Hepatocyte (in vitro differentiated cells): ENCODE measurements at regions not wholly inside any gene's neighbourhood (a gene's known extent, or its start where the extent isn't known, plus 50 kb on each side); places are given as distances from the start of the nearest gene placed in this dataset.
A peak's percentile ranks its signal among the peaks of the same experiment; 100 is the strongest.

ENCODE experiments used
- DNase-seq: peaks from one replicate; pipeline ENCODE4 v3.0.0-alpha.2; 2016; ENCODE audit warnings: low spot score
- H2AFZ ChIP-seq: fragments of 200-600 bp; sonication (generic); 2 replicates; pipeline ENCODE4 v1.6.0; 2016; ENCODE audit warnings: antibody characterized with exemption, mild to moderate bottlenecking
- H3K27ac ChIP-seq: fragments of 200-600 bp; sonication (generic); 2 replicates; pipeline ENCODE4 v1.5.1; 2016; ENCODE audit warnings: mild to moderate bottlenecking
- H3K27me3 ChIP-seq: fragments of 200-600 bp; sonication (generic); 2 replicates; pipeline ENCODE4 v1.6.1; 2016
- H3K36me3 ChIP-seq: fragments of 200-600 bp; sonication (generic); replicated peaks from 2 replicates; pipeline ENCODE4 v1.5.1; 2016; ENCODE audit warnings: low read depth; ENCODE audit not compliant: insufficient read depth
- H3K4me1 ChIP-seq: fragments of 200-600 bp; sonication (generic); 2 replicates; pipeline ENCODE4 v1.5.1; 2016; ENCODE audit warnings: mild to moderate bottlenecking, moderate library complexity; ENCODE audit not compliant: insufficient read depth
- H3K4me2 ChIP-seq: fragments of 200-600 bp; sonication (generic); 2 replicates; pipeline ENCODE4 v1.6.0; 2016
- H3K4me3 ChIP-seq: fragments of 200-600 bp; sonication (generic); 2 replicates; pipeline ENCODE4 v1.5.1; 2016; ENCODE audit warnings: mild to moderate bottlenecking
- H3K79me2 ChIP-seq: fragments of 200-600 bp; sonication (generic); 2 replicates; pipeline ENCODE4 v1.6.0; 2017; ENCODE audit warnings: mild to moderate bottlenecking
- H3K9me2 ChIP-seq: fragments of 200-600 bp; sonication (generic); replicated peaks from 2 replicates; pipeline ENCODE4 v1.6.0; 2017; ENCODE audit warnings: mild to moderate bottlenecking; ENCODE audit not compliant: insufficient read depth
- H3K9me3 ChIP-seq: fragments of 200-600 bp; sonication (generic); 2 replicates; pipeline ENCODE4 v1.5.1; 2016; ENCODE audit warnings: low read depth, mild to moderate bottlenecking
- H4K20me1 ChIP-seq: fragments of 200-600 bp; sonication (generic); 2 replicates; pipeline ENCODE4 v1.6.0; 2016; ENCODE audit warnings: mild to moderate bottlenecking; ENCODE audit not compliant: insufficient read depth, poor library complexity, severe bottlenecking
- EZH2 ChIP-seq: fragments of 200-600 bp; sonication (generic); IDR thresholded peaks from 2 replicates; pipeline ENCODE4 v1.6.1; 2016; ENCODE audit warnings: antibody characterized with exemption, mild to moderate bottlenecking, borderline replicate concordance
- EZH2phosphoT487 ChIP-seq: fragments of 200-600 bp; sonication (generic); IDR thresholded peaks from one replicate; pipeline ENCODE4 v1.6.1; 2018; ENCODE audit warnings: antibody characterized with exemption, mild to moderate bottlenecking, low read depth, moderate library complexity; ENCODE audit not compliant: unreplicated experiment, severe bottlenecking
- WGBS: methylation state at CpG from one replicate; pipeline ENCODE4 v1.1.6; 2016; ENCODE audit warnings: low lambda C conversion rate; ENCODE audit errors: missing lambda C conversion rate; 5-methylcytosine and 5-hydroxymethylcytosine counted together
- TF ChIP-seq, protein P1 (sequence below): fragments of 200-600 bp; sonication (generic); IDR thresholded peaks from 2 replicates; pipeline ENCODE4 v1.5.1; 2016; ENCODE audit warnings: antibody characterized with exemption, mild to moderate bottlenecking; ENCODE audit not compliant: poor library complexity

DNA sequence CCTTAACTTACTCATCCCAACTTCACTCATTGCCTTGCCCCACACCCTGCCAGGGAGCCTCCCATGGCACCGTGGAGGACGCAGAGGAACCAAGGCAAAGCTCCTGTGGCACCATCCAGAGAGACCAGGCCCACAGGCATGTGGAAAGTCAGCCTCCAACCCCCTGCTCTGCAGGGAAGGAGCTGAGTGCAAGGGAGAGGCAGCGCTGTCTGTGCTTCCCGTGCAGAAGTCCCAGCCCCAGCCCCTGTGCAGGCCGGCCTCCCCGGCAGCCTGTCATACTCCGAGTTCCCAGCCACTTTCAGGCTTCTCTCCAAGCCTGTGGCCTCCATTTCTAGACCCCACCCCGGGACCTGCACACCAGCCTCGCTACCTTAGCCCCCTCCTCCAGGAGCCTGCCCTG lies 106.4 kb downstream of the SINHCAF start:
- TF ChIP-seq EZH2phosphoT487 (no peak), EZH2 (no peak)
- TF ChIP-seq, protein P1, sequence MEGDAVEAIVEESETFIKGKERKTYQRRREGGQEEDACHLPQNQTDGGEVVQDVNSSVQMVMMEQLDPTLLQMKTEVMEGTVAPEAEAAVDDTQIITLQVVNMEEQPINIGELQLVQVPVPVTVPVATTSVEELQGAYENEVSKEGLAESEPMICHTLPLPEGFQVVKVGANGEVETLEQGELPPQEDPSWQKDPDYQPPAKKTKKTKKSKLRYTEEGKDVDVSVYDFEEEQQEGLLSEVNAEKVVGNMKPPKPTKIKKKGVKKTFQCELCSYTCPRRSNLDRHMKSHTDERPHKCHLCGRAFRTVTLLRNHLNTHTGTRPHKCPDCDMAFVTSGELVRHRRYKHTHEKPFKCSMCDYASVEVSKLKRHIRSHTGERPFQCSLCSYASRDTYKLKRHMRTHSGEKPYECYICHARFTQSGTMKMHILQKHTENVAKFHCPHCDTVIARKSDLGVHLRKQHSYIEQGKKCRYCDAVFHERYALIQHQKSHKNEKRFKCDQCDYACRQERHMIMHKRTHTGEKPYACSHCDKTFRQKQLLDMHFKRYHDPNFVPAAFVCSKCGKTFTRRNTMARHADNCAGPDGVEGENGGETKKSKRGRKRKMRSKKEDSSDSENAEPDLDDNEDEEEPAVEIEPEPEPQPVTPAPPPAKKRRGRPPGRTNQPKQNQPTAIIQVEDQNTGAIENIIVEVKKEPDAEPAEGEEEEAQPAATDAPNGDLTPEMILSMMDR: no peak
- Histone ChIP-seq H3K4me1 (no peaks in the 10 kb centered on the region), H3K4me3 (no peak overlapping the region), H3K36me3 (no peaks in the 10 kb centered on the region), H3K27me3 (no peaks in the 10 kb centered on the region), H3K9me2 (no peaks in the 10 kb centered on the region), H3K4me2 (no peak overlapping the region), H4K20me1 (no peaks in the 10 kb centered on the region), H3K27ac (no peak overlapping the region), H3K9me3 (no peaks in the 10 kb centered on the region), H2AFZ (no peak overlapping the region), H3K79me2 (no peaks in the 10 kb centered on the region)
- DNase-seq: no peak
- WGBS: 93% methylated on average over 7 of the region's 9 CpGs

DNA sequence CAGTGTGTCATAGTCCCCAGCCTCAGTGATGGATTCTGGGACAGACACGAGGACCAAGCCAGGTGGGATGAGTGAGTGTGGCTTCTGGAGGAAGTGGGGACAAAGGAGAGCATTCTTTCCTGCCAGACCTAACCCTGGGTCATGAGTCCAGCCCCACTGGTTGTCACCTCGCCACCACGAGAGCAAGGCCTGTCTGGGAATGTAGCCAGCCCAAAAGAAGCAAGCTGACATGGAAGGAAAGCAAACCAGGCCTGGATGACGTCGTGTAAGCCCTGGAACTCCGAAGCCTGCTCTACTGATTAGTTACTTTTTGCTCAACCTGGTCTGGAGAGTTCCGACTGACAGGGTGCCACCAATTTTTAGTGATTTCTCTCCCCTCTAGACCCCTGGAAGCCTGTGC lies 105.9 kb downstream of the SINHCAF start:
- Histone ChIP-seq H2AFZ (no peak overlapping the region), H3K79me2 (no peaks in the 10 kb centered on the region), H3K27me3 (no peaks in the 10 kb centered on the region), H4K20me1 (no peaks in the 10 kb centered on the region), H3K9me3 (no peaks in the 10 kb centered on the region), H3K9me2 (no peaks in the 10 kb centered on the region), H3K4me1 (no peaks in the 10 kb centered on the region), H3K27ac (no peak overlapping the region), H3K4me3 (no peak overlapping the region), H3K4me2 (no peak overlapping the region), H3K36me3 (no peaks in the 10 kb centered on the region)
- WGBS: 71% methylated on average over 7 of the region's 7 CpGs
- no peak for TF ChIP-seq EZH2phosphoT487
- no peak for TF ChIP-seq EZH2
- TF ChIP-seq, protein P1: no peak
- DNase-seq: no peak

DNA sequence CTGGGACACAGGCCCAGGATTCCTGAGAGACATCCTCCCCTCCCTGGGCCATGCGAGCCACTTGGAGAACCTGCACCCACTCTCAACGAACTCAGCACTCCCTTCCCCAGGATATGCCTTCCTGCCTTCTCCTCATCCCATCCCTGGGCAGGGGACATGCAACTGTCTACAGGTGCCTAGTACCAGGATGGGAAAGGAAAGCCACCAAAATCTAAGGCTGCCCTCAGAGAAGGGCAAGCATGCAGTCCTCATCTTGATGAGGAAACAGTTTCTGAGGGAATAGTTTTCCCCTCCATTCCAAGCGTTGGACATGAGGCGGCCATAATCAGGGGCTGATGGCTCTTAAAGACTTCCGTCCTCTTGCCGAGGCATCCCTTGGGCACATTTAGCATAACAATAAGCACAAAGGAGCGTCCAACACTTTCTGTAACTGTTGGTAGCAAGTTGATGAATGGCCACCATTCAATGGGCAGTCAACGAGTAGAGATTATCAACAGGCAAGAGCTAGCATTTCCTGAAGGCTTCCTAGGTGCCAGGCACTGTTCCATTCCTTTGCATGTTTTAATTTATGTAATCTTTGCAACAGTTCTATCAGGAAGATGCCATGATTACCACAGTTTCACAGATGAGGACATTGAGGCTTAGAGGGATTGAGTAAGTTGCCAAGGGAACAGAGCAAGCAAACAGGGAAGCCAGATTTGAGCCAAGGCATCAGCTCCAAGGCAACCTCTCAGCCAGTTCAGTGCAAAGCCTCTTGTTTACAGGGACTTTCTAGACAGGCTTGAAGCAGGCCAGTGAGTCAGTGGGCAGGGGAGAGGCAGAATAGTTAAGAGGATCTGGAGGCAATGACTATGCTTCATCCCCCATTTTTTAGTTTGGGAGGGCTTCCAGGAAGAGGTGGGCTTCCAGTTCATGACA lies 105.1 kb downstream of the SINHCAF start:
- Histone ChIP-seq H3K9me2 (no peaks in the 10 kb centered on the region), H3K4me3 (no peak overlapping the region), H4K20me1 (no peaks in the 10 kb centered on the region), H3K79me2 (no peaks in the 10 kb centered on the region), H2AFZ (no peak overlapping the region), H3K4me1 (no peaks in the 10 kb centered on the region), H3K36me3 (no peaks in the 10 kb centered on the region), H3K4me2 (no peak overlapping the region), H3K27ac (no peak overlapping the region), H3K27me3 (no peaks in the 10 kb centered on the region), H3K9me3 (no peaks in the 10 kb centered on the region)
- 89% methylated on average over 8 of the region's 8 CpGs for WGBS
- no peak for TF ChIP-seq EZH2phosphoT487
- peak; percentile 67 for DNase-seq

DNA sequence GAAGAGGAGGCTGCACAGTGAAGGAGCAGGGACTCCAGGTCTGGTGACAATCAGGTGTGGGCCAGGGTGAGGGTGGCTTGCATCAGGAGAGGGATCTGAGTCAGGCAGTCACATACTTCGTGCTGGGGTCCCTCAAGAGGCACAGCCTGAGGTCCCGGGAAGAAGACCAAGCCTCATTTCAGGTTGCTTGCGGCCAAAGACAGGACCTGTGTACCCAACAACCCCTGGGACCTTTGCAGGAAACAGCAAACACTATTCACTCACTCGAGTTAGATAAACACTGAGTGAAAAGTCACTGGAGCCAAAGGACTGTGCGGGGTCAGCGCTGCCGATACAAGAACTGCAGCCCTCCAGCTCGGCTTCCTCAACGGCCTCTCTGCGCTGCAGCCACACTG lies 104.4 kb downstream of the SINHCAF start:
- no peak overlapping the region for H3K4me3 ChIP-seq
- no peak overlapping the region for H3K4me2 ChIP-seq
- TF ChIP-seq EZH2phosphoT487 (no peak), EZH2 (no peak)
- TF ChIP-seq, protein P1: no peak
- no peak for DNase-seq
- H2AFZ ChIP-seq: no peak overlapping the region
- H3K27ac ChIP-seq: no peak overlapping the region
- WGBS: 77% methylated on average over 10 of the region's 10 CpGs
- no peaks in the 10 kb centered on the region for H3K27me3 ChIP-seq
- H4K20me1 ChIP-seq: no peaks in the 10 kb centered on the region
- H3K9me2 ChIP-seq: no peaks in the 10 kb centered on the region
- H3K79me2 ChIP-seq: no peaks in the 10 kb centered on the region
- no peaks in the 10 kb centered on the region for H3K36me3 ChIP-seq
- no peaks in the 10 kb centered on the region for H3K4me1 ChIP-seq
- no peaks in the 10 kb centered on the region for H3K9me3 ChIP-seq
